ENCODE measurements at regions not wholly inside any gene's neighbourhood (a gene's known extent, or its start where the extent isn't known, plus 50 kb on each side); places are given as distances from the start of the nearest gene placed in this dataset.

DNA sequence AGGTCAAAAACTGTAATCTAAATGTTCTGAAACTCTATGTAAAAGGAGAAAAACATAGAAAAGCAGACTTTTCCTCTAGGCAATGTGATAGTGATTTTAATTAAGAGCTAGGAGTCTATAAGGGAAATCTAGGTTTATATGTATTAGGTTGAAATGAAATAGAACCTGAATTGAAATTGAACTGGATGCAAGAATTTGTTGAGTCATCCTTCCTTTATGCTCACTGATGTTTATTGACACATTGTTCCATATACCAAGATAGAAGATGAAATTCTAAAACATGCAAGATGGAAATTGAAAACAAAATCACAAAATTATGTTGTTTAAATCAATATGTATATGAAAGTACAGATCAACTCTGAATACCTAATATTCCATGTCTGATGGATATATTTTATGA is 170.4 kb upstream of the FLRT2 start:
- Histone ChIP-seq H3K4me3 (replicated peaks in 1 of 3; ENCODE audit: low read depth in 2 of 3, low read length in 3 of 3) (no peak overlapping the region), H3K27ac (ENCODE audit: low read depth in 1 of 2, low read length in 2 of 2) (no peak overlapping the region), H3K79me2 (ENCODE audit: insufficient read depth, low read length) (no peaks in the 10 kb centered on the region), H2AFZ (ENCODE audit: insufficient read depth, low read depth, low read length, poor library complexity, severe bottlenecking) (no peak overlapping the region), H3K36me3 (replicated peaks in 1 of 2; ENCODE audit: control insufficient read depth in 1 of 2, insufficient read depth in 2 of 2, low read length in 2 of 2) (no peaks in the 10 kb centered on the region), H3K9me3 (replicated peaks in 1 of 2; ENCODE audit: control insufficient read depth in 1 of 2, insufficient read depth in 1 of 2, low read length in 2 of 2) (no peaks in the 10 kb centered on the region), H3K9ac (ENCODE audit: insufficient read depth, low read length, poor library complexity, severe bottlenecking) (no peak overlapping the region), H3K27me3 (ENCODE audit: control insufficient read depth in 2 of 2, insufficient read depth in 2 of 2, low read length in 2 of 2) (no peaks in the 10 kb centered on the region), H4K20me1 (ENCODE audit: insufficient read depth, low read length) (no peaks in the 10 kb centered on the region), H3K4me2 (replicated peaks; ENCODE audit: extremely low read depth, low read length, poor library complexity, severe bottlenecking) (no peak overlapping the region), H3K4me1 (ENCODE audit: control insufficient read depth in 1 of 2, insufficient read depth in 2 of 2, low read length in 2 of 2) (no peaks in the 10 kb centered on the region)
- DNase-seq: no peak
- Mint-ChIP-seq H3K27ac (no peak overlapping the region), H3K27me3 (ENCODE audit: low read depth in 3 of 3) (peaks cover 0 to 1% (median 0%) of the 10 kb centered on the region in 3 donors), H3K36me3 (no peaks in the 10 kb centered on the region), H3K4me3 (no peak overlapping the region), H3K9me3 (peaks cover 0 to 14% (median 4%) of the 10 kb centered on the region in 7 donors), H3K4me1 (no peaks in the 10 kb centered on the region)
- intact Hi-C loops (cut with micrococcal nuclease): no loop called here
- TF ChIP-seq CTCF (IDR thresholded peaks at IDR 0.05): no peak

DNA sequence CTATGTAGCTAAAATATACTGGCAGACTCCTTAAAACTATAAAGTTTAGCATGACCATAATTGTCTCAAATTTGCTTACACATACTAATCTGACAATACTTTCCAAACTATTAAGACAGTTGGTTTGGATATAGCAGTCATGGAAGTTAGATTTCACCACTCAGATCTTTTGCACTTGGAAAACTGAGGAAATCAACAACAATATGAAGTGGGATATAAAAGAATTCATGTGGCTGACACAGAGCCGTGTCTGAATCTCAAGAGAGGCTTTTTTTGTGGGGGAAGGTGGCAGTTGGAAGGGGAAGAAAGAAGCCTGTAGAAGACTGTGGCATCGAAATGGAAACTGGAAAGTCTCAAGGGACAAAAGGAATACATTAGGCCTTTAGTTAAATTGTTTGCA is 166.6 kb upstream of the FLRT2 start:
- peak overlapping the region in 1 of 7 donors; percentile 68 for H3K27ac Mint-ChIP-seq
- H3K27ac ChIP-seq (ENCODE audit: low read depth in 1 of 2, low read length in 2 of 2): no peak overlapping the region
- 73% methylated on average over 2 of the region's 2 CpGs for WGBS (ENCODE audit: insufficient coverage)
- no peak overlapping the region for H3K4me2 ChIP-seq (replicated peaks; ENCODE audit: extremely low read depth, low read length, poor library complexity, severe bottlenecking)
- no peaks in the 10 kb centered on the region for H3K27me3 ChIP-seq (ENCODE audit: control insufficient read depth in 2 of 2, insufficient read depth in 2 of 2, low read length in 2 of 2)
- H3K36me3 Mint-ChIP-seq: no peaks in the 10 kb centered on the region
- no peaks in the 10 kb centered on the region for H3K4me1 Mint-ChIP-seq
- H3K4me1 ChIP-seq (ENCODE audit: control insufficient read depth in 1 of 2, insufficient read depth in 2 of 2, low read length in 2 of 2): no peaks in the 10 kb centered on the region
- no peaks in the 10 kb centered on the region for H3K9me3 ChIP-seq (replicated peaks in 1 of 2; ENCODE audit: control insufficient read depth in 1 of 2, insufficient read depth in 1 of 2, low read length in 2 of 2)
- H3K4me3 ChIP-seq (replicated peaks in 1 of 3; ENCODE audit: low read depth in 2 of 3, low read length in 3 of 3): no peak overlapping the region
- intact Hi-C loops (cut with micrococcal nuclease): no loop called here
- no peaks in the 10 kb centered on the region for H4K20me1 ChIP-seq (ENCODE audit: insufficient read depth, low read length)
- no peak for TF ChIP-seq CTCF (IDR thresholded peaks at IDR 0.05)
- no peak overlapping the region for H3K9ac ChIP-seq (ENCODE audit: insufficient read depth, low read length, poor library complexity, severe bottlenecking)
- H3K27me3 Mint-ChIP-seq (ENCODE audit: low read depth in 3 of 3): peaks cover 0 to 1% (median 0%) of the 10 kb centered on the region in 3 donors
- DNase-seq: no peak
- no peaks in the 10 kb centered on the region for H3K36me3 ChIP-seq (replicated peaks in 1 of 2; ENCODE audit: control insufficient read depth in 1 of 2, insufficient read depth in 2 of 2, low read length in 2 of 2)
- H3K4me3 Mint-ChIP-seq: no peak overlapping the region
- no peaks in the 10 kb centered on the region for H3K79me2 ChIP-seq (ENCODE audit: insufficient read depth, low read length)
- H3K9me3 Mint-ChIP-seq: peaks cover 0 to 8% (median 2%) of the 10 kb centered on the region in 7 donors
- no peak overlapping the region for H2AFZ ChIP-seq (ENCODE audit: insufficient read depth, low read depth, low read length, poor library complexity, severe bottlenecking)

Measured in CD14-positive monocyte (primary cell).